Middle frontal gyrus (tissue), 1 donor: ENCODE measurements at regions not wholly inside any gene's neighbourhood (a gene's known extent, or its start where the extent isn't known, plus 50 kb on each side); places are given as distances from the start of the nearest gene placed in this dataset.
"Not testable (repeated sequence)": the region's sequence is repeated elsewhere in the genome, so short reads cannot be mapped to it uniquely, and the experiment has no call there.

ENCODE experiments used
- DNase-seq: peaks from one replicate; pipeline ENCODE4 v3.0.0-alpha.2; 2015; ENCODE audit warnings: low spot score; ENCODE audit errors: extremely low spot score

GRCh38 chr3:34583451-34583850 is 785.0 kb downstream of the PDCD6IP start:
- DNase-seq, result no peak

GRCh38 chr3:34584971-34585370 is 786.5 kb downstream of the PDCD6IP start:
- no peak for DNase-seq

GRCh38 chr3:34599595-34599994 is 801.2 kb downstream of the PDCD6IP start:
- no peak for DNase-seq

GRCh38 chr3:34619990-34620389 is 821.6 kb downstream of the PDCD6IP start:
- no peak for DNase-seq

- no peak for DNase-seq
Observed at GRCh38 chr3:34626699-34627098, 828.3 kb downstream of the PDCD6IP start.

- DNase-seq, result no peak
Observed at GRCh38 chr3:34634939-34635338, 836.5 kb downstream of the PDCD6IP start.

- DNase-seq, result no peak
Observed at GRCh38 chr3:34635352-34635850, 837.0 kb downstream of the PDCD6IP start.

GRCh38 chr3:34646911-34647460 is 848.6 kb downstream of the PDCD6IP start:
- no peak for DNase-seq

GRCh38 chr3:34650131-34650530 is 851.7 kb downstream of the PDCD6IP start:
- DNase-seq, result no peak

- no peak for DNase-seq
Observed at GRCh38 chr3:34668915-34669314, 870.5 kb downstream of the PDCD6IP start.

- no peak for DNase-seq
Observed at GRCh38 chr3:34669490-34669889, 871.1 kb downstream of the PDCD6IP start.

GRCh38 chr3:34675383-34676120 is 877.1 kb downstream of the PDCD6IP start:
- no peak for DNase-seq

- no peak for DNase-seq
Observed at GRCh38 chr3:34676436-34676835, 878.0 kb downstream of the PDCD6IP start.

GRCh38 chr3:34678575-34678974 is 880.1 kb downstream of the PDCD6IP start:
- no peak for DNase-seq

- DNase-seq, result not testable (repeated sequence)
Observed at GRCh38 chr3:34679055-34679454, 880.6 kb downstream of the PDCD6IP start.

GRCh38 chr3:34683851-34684250 is 885.4 kb downstream of the PDCD6IP start:
- DNase-seq, result no peak

- no peak for DNase-seq
Observed at GRCh38 chr3:34686541-34686940, 888.1 kb downstream of the PDCD6IP start.

- peak; percentile 20 for DNase-seq
Observed at GRCh38 chr3:34687671-34688070, 889.2 kb downstream of the PDCD6IP start.

- DNase-seq, result no peak
Observed at GRCh38 chr3:34696831-34697230, 898.4 kb downstream of the PDCD6IP start.

- no peak for DNase-seq
Observed at GRCh38 chr3:34703053-34703452, 904.6 kb downstream of the PDCD6IP start.

GRCh38 chr3:34724916-34725499 is 914.3 kb upstream of the ARPP21 start:
- no peak for DNase-seq

GRCh38 chr3:34725774-34726173 is 913.6 kb upstream of the ARPP21 start:
- DNase-seq, result no peak

- DNase-seq, result no peak
Observed at GRCh38 chr3:34727700-34728099, 911.6 kb upstream of the ARPP21 start.
